ENCODE measurements at regions not wholly inside any gene's neighbourhood (a gene's known extent, or its start where the extent isn't known, plus 50 kb on each side); places are given as distances from the start of the nearest gene placed in this dataset.
A peak's percentile ranks its signal among the peaks of the same experiment; 100 is the strongest.

DNA sequence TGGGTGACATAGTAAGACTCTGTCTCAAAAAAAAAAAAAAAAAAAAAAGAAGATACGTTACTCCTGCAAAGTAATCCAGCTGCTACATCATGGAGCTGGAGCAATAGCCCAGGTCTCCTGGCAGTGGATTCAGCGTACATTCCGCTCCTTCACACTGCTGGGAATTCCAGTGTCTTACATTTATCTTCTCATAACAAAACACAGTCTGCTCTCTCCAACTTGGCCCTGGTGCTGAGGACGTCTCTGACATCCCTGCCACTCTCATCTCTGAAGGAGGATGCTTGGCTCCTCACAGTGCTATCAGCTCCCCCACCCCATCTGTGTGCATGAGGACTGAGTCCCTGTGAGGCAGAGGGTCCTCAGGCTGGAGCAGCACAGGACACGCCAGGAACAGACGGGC is 529.8 kb downstream of the CD83 start:
- no peak overlapping the region for H3K4me3 ChIP-seq
- intact Hi-C loops (cut with DNase I; ENCODE audit: low total_unique reads) (no loop called here), in situ Hi-C loops (cut with MboI; ENCODE audit: low sequenced_read_pairs in 4 of 4) (no loop called here)
- H3K27ac ChIP-seq: no peak overlapping the region
- H3K4me1 ChIP-seq: peaks cover 7% of the 10 kb centered on the region in 2 donors
- H3K9me3 ChIP-seq: no peaks in the 10 kb centered on the region
- ATAC-seq (peak; percentile 30 to 65), DNase-seq (peak in 1 of 2 donors; percentile 26)
- H3K36me3 ChIP-seq: no peaks in the 10 kb centered on the region
- TF ChIP-seq POLR2A (IDR thresholded peaks at IDR 0.05): no peak
- TF ChIP-seq, protein P1, sequence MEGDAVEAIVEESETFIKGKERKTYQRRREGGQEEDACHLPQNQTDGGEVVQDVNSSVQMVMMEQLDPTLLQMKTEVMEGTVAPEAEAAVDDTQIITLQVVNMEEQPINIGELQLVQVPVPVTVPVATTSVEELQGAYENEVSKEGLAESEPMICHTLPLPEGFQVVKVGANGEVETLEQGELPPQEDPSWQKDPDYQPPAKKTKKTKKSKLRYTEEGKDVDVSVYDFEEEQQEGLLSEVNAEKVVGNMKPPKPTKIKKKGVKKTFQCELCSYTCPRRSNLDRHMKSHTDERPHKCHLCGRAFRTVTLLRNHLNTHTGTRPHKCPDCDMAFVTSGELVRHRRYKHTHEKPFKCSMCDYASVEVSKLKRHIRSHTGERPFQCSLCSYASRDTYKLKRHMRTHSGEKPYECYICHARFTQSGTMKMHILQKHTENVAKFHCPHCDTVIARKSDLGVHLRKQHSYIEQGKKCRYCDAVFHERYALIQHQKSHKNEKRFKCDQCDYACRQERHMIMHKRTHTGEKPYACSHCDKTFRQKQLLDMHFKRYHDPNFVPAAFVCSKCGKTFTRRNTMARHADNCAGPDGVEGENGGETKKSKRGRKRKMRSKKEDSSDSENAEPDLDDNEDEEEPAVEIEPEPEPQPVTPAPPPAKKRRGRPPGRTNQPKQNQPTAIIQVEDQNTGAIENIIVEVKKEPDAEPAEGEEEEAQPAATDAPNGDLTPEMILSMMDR (IDR thresholded peaks at IDR 0.05 in 4 of 5, conservative IDR thresholded peaks at IDR 0.05 in 1 of 5): no peak
- H3K27me3 ChIP-seq: no peaks in the 10 kb centered on the region

DNA sequence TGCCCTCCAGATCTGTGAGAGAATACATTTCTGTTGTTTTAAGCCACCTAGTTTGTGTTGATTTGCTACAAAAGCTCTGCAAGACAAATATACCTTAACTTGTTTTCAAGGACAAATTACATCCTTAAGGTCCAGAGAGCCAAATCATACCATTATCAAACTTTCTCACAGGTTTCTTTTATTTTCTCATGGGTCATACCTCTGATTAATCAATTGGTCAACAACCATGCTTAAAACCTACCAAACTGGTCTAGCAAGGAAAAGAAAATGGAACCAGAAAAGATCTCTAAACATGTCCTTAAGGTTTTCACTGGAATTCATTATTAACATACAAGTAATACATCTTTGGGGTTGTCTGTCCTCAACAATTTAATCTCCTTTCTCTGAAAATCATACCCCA is 535.0 kb downstream of the CD83 start:
- Histone ChIP-seq H3K9me3 (no peaks in the 10 kb centered on the region), H3K4me3 (no peak overlapping the region), H3K27me3 (no peaks in the 10 kb centered on the region), H3K27ac (no peak overlapping the region), H3K4me1 (peaks cover 0 to 14% of the 10 kb centered on the region in 2 donors), H3K36me3 (no peaks in the 10 kb centered on the region)
- intact Hi-C loops (cut with DNase I; ENCODE audit: low total_unique reads): no loop called here
- no peak for DNase-seq
- TF ChIP-seq, protein P1 (IDR thresholded peaks at IDR 0.05 in 4 of 5, conservative IDR thresholded peaks at IDR 0.05 in 1 of 5): no peak
- no peak for TF ChIP-seq POLR2A (IDR thresholded peaks at IDR 0.05)
- ATAC-seq: no peak
- in situ Hi-C loops (cut with MboI; ENCODE audit: low sequenced_read_pairs in 4 of 4): no loop called here

DNA sequence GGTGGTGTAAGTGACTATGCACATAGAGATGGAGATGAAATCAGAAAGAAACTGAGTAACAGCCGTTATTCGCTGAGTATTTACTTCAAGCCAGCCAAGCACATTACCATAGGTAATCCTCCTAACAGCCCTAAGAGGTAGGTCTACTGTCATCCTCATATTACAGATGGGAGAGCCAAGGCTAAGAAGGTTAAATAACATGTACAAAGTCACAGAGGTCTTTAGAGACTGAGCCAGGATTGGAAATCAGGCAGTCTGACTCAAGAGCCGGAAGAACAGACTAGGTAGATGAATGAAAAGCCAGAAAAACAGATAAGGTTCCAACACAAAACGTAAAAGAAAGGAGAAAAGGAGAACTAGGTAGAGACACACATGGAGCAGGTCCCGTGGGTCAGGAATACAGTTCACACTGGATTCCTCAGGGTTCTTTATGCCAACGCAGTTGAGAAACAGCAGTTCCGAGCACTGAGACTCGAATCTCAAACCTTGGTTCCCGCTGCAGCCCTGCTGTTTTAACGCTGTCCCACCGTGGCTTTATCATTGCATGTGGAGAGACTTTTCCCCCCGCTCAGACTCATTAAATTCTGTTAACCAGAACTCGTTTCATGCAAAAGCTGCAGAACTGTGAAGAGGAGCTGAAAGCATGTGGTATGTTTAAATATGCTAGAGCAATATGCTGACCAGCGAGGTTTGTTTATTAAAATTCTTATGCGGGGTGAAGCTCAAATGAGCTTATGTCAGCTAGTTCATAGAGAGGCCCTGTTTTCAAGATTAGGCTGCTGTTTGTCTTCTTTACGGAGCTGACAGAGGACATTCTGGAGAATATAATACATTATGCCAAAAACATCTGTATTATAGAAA is 537.9 kb downstream of the CD83 start:
- ATAC-seq: peak in 1 of 2 donors; percentile 33
- H3K27ac ChIP-seq: peak overlapping the region in 1 of 4 donors; percentile 17

DNA sequence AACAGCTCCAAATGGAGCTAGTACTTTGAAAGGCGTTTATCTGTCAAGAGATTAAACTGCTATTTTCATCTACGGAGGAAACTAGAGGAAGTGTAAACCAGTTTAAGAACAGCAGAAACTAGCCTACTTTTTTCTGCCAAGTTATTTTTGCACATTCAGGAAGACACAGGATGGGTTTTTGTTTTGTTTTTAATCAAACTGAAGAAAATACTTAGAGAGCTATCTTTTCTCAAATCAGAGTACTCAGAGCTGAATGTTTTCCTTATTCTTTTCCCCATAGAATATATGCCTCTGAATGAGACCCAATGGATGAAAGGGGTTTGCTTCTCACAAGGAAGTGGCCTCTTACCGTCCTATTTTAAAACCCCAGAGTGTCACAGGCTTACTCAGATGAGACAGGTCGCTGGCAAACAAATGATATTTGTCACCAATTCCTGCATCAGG is 538.5 kb downstream of the CD83 start:
- no peaks in the 10 kb centered on the region for H3K36me3 ChIP-seq
- in situ Hi-C loops (cut with MboI; ENCODE audit: low sequenced_read_pairs in 4 of 4): no loop called here
- no peak overlapping the region for H3K4me3 ChIP-seq
- peak overlapping the region in 1 of 4 donors; percentile 17 for H3K27ac ChIP-seq
- no peak for ATAC-seq
- no peak for TF ChIP-seq POLR2A (IDR thresholded peaks at IDR 0.05)
- TF ChIP-seq, protein P1 (IDR thresholded peaks at IDR 0.05 in 4 of 5, conservative IDR thresholded peaks at IDR 0.05 in 1 of 5): no peak
- no peaks in the 10 kb centered on the region for H3K9me3 ChIP-seq
- no peaks in the 10 kb centered on the region for H3K27me3 ChIP-seq
- intact Hi-C loops (cut with DNase I; ENCODE audit: low total_unique reads): no loop called here
- peaks cover 0 to 14% of the 10 kb centered on the region in 2 donors for H3K4me1 ChIP-seq
- no peak for DNase-seq

More for the DNA sequence above, 537.9 kb downstream of the CD83 start:
- in situ Hi-C loops (cut with MboI; ENCODE audit: low sequenced_read_pairs in 4 of 4) (no loop called here), intact Hi-C loops (cut with DNase I; ENCODE audit: low total_unique reads) (no loop called here)
- Histone ChIP-seq H3K9me3 (no peaks in the 10 kb centered on the region), H3K36me3 (no peaks in the 10 kb centered on the region), H3K4me1 (peaks cover 0 to 14% of the 10 kb centered on the region in 2 donors), H3K27me3 (no peaks in the 10 kb centered on the region), H3K4me3 (no peak overlapping the region)
- no peak for DNase-seq
- no peak for TF ChIP-seq POLR2A (IDR thresholded peaks at IDR 0.05)
- TF ChIP-seq, protein P1 (IDR thresholded peaks at IDR 0.05 in 4 of 5, conservative IDR thresholded peaks at IDR 0.05 in 1 of 5): no peak
